ENCODE measurements at regions not wholly inside any gene's neighbourhood (a gene's known extent, or its start where the extent isn't known, plus 50 kb on each side); places are given as distances from the start of the nearest gene placed in this dataset.
"Not testable (repeated sequence)": the region's sequence is repeated elsewhere in the genome, so short reads cannot be mapped to it uniquely, and the experiment has no call there.

DNA sequence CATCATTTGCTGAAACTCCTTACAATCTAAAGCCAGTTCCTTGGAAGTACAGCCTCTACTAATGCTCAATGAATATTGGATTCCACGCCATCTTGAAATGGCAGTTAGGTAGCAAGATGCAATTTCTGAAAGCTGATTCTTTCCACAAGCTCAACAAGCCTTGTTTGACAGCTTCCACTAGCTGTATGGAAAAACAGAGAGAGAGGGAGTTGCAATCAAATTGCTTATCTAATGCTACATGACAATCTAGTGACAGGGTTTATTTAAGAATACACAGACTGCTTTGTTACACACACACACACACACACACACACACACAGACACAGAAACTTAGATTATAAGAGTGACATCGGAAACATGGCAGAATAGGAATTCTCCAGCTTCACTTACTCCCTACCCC, 288.4 kb upstream of the DEPDC1 start:
- no peak for DNase-seq

DNA sequence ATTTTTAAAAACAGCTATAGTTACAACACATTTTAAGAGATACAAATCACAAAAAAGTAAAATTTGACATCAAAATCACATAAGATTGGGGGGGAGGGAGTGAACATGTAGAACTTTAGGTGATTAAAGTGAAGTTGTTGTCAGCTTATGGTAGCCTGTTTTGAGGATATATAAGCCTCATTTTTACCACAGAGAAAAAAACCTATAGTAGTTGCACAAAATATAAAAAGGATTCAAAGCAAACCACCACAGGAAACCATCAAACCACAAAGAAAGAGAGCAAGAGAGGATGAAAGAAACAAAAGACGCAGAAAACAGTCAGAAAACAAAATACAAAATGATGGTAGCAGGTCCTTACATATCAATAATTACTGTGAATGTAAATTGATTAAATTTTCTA, 291.9 kb upstream of the DEPDC1 start:
- DNase-seq: no peak

DNA sequence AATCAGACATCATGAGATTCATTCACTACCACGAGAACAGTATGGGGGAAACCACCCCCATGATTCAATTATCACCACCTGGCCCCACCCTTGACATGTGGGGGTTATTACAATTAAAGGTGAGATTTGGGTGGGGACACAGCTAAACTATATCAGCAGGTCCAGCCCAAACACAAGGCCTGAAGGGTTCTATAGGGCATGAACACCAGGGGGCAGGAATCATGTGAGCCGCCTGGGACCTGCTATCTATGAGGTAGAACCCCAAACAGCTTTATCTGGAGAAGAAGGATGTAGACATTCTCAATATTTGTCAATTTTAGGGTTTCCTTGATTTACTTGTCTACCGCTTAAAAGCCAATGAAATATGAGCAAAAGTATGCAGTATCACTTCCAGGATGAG, 294.9 kb upstream of the DEPDC1 start:
- DNase-seq: no peak

DNA sequence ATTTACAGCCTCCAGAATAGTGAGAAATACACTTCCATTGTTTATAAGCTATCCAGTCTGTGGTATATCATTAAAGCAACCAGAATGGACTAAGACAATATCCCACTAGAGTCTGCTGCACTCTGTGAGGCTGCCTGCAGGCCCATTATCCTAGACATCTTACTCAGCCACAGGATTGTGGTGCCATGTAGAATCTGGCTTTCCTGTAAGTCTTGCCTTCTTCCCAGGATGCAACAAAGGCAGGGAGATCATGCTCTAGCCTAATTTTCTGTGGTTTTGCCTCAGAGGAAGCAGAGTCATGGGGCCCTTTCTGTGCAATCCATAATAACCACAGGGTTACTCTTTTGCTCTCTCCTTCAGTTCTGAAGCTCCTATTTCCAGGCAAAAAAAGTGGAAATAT, 299.1 kb upstream of the DEPDC1 start:
- no peak for DNase-seq

DNA sequence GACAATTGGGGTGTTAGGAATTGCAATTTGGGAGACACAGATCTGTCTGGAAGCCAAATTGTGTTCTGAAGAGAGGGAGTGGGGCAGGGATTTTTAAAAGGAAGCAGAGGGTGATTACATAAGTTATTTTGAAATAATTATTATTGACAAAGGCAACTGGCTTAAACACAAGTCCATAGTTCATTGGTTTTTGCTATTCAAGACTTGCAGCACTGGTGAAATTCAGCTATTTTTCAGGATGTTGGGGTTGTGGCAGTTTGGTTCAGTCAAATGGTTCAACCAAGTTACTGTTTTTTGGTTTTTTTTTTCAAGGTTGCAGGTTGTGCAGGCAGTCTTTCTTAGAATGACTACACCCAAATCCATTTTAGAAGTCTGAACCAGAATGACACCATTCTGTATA, 300.0 kb upstream of the DEPDC1 start:
- DNase-seq: no peak

DNA sequence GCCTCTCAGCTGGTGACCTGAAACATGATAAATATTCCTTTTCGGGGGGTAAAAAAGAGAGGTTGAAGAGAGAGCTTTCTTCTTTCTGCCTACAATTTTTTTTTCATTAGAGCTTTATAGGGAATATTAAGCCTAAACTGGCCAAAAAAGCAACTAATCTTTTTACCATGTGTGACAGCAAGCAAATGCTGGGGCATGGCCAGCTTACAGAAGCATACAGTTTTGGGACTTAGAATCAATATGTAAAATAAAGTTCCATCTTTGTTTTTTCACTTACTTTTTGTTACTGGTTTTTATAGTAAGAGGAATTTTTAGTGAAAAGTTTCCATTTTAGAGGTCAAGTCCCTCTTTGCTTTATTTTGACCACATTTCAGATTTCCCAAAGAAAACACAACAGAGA, 301.2 kb upstream of the DEPDC1 start:
- no peak for DNase-seq

DNA sequence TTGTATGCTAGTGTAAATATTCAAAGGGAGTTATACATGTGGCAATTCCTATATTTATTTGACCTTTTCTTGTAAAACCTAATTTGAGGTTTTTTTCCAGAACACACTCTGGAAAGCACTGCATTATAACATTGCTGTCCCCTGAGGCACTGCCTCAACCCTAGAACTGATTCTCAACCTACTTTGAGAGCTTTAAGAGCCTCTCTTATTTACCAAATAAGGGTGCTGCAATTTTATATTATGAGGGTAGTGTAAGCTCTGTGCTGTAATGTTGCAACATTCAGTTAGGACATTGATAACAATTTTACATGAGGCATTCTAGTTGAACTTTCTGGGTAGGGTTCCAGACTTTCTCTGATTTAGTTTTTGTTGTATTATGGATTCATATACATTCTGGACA, 302.2 kb upstream of the DEPDC1 start:
- no peak for DNase-seq

DNA sequence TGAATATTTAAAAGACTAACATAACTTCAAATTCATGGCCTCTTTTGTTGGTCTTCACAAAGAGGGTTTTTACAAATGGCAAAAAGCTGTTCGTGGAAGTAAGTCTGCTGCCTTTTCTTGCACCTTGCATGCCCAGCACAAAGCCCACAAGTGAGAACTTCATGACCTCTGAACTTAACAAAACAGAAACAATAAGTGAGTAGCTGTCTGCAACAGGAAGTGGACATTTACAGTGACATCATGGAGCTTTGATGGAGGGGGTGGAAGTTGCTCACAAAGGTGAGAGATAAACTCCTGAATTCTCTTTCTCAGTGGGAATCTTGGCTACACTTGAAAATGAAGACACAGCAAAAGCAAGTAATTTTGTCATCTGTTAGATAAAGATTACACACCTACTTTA, 303.3 kb upstream of the DEPDC1 start:
- DNase-seq: no peak

DNA sequence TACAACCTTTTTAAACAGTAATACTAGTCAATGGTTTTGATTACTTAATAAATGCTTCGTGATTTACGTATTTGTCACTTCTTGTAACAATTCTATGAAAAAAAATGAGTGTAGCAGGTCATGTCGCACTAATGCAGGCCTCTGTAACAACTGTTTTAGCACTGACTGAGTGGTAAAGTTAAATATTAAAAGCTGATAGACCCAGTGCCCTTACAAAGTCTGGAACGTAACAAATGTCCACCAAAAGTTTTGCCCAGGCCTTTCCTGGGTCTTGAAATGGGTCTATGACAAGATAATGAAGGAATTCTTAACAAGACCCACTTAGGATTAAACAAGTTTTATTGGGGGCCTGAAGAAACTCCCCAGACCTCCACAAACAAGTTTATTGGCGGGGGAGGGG, 304.6 kb upstream of the DEPDC1 start:
- no peak for DNase-seq

DNA sequence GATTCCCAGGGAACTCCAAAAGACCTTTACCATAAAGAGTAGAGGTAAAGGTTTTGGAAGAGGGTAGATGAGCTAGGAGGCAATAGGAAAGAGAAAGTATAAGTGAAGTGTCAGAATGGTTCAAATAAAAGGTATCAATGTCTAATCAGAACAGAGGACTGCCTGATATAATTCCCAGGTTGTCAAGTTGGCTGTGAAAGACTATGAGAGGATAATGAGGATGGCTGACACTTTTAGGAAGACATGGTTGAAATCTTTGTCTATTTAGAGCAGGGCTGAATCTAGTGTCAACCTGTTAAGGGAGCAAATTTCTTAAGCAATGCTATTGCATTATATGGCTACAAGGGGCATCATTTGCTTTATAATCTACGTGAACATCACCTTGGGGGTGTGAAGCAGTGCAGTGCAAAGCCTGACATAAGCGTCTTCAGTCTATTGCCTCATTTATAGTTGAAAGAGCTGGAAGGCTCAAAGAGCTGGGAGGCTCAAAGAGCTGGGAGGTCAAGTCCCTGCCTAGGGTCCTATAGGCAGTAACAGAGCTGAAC, 308.3 kb upstream of the DEPDC1 start:
- DNase-seq: no peak

DNA sequence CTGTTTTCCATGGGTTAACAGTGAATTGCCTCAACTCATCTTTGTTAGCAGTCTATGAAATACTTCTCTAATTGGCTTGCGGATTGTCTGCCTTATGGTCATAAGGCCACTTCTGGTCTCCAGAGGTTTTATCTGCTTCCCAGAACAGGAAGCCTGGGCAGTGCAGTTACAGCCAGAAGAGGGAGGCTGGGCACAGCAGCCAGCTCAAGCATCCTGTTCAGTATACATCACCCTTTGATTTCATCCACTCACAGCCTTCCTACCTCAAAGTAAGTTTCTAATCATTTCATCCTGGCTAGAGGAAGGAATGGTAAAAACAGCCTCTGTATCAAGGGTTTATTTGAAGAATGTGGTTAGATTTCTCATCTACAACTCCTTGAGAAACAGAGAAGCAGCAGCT, 311.5 kb upstream of the DEPDC1 start:
- no peak for DNase-seq

DNA sequence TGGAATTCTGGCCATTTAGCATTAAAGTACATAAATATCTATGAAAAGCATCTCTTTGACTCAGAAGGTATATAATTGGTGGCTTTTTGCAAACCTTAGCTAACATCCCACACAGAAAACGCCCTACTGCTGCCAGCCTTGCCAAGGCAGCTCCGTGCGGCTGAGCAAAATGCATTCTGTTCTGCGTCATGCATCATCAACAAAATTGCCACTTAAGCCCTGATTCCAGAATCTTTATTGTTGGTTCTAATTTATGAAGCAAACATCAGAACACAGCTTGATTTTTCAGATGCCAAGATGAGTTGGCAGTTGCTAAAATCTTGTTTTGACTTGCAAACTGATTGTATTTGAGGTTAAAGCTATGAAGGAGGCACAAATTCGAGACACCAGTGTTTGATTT, 314.9 kb upstream of the DEPDC1 start:
- peak; percentile 45 for DNase-seq

DNA sequence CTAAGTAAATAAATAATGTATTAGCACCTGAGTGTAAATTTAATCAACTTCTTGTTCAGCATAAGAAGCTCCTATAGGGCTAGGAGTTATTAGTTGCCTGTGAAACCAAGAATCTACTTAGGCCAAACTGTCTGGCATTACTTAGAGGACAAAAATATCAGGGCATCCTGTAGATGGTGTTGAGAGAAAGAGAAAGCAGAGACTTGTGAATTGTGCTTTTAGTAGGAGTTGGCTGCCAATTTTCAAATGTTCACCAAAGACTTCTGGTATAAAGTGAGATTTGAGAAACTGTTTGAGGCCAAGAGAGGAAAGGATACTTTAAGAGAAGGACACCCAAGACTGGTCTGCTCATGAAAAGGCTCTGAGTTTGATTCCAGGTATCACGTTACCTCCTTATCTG, 315.5 kb upstream of the DEPDC1 start:
- DNase-seq: no peak

DNA sequence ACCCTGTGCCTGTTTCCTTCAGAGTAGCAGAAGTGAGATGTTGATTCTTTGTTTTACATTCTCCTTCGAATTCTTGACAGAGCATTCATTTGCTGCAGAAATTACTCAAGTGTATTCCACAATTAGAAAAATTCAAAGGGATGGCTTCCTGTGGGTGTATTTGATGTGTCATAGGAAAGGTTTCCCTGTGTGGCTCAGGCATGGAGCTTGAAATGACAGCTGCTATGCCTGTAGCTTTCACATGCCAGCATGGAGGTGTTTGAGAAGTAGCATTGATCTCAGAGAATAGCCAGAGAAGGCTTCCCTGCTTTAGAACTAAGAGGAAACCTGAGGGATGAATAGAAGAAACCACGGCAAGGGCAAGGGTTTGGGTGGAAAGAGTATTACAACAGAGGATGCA, 317.2 kb upstream of the DEPDC1 start:
- no peak for DNase-seq

DNA sequence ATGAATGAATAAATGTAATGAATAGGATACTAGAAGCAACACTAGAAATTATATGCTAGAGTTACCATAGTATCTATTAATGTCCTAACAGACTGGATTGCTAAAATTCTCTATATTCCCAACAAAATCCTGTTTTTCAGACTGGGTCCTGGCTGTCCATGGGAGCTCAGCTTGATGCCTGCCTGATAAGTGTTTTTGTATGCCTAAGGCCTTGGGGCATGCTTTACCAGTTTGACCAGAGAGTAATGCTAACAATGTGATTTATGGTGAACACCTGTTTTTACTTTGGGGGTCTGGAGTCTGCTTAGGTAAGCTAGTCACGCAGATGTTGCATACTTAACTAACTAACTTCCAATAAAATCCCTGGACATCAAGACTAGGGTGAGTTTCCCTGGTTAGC, 318.8 kb upstream of the DEPDC1 start:
- DNase-seq: no peak

DNA sequence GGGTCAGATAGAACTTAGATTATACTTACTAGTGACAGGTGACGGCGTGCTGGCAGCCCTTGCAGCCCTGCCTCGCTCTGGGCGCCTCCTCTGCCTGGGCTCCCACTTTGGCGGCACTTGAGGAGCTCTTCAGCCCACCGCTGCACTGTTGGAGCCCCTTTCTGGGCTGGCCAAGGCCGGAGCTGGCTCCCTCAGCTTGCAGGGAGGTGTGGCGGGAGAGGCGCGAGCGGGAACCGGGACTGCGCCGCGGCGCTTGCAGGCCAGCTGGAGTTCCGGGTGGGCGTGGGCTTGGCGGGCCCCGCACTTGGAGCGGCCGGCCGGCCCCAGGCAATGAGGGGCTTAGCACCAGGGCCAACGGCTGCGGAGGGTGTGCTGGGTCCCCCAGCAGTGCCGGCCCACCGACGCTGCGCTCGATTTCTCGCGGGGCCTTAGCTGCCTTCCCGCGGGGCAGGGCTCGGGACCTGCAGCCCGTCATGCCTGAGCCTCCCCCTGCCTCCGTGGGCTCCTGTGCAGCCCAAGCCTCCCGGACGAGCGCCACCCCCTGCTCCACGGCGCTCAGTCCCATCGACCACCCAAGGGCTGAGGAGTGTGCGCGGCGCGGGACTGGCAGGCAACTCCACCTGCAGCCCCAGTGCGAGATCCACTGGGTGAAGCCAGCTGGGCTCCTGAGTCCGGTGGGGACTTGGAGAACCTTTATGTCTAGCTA, 320.8 kb upstream of the DEPDC1 start:
- not testable (repeated sequence) for DNase-seq

DNA sequence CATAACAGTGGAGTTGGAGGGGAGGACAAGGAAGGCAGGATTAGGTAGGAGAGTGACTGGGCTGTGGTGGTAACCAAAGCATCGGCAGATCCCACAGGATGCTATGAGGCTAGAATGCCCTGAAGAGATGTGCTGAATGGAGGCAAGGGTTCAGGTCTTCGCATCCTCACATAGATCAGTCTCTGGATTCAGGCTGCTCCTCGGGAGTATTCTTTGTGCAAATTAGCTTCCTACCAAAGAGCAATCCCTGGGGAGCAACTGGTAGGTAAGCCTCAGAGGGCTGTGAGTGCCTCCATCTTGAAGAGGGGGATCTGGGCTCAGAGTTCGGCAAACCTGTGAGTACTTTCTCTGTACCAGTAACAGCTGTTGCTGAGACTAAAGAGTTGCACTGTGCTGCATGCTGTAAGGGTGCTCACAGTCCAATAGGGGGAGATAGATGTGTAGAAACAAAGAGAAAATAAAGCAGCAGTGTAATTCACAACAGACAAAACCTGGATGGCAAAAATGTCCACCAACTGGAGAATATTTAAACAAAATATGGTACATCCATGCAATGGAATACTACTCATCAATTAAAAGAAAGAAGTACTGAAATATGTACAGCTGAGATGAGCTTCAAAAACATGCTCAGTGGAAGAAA, 322.4 kb upstream of the DEPDC1 start:
- peak; percentile 7 for DNase-seq

DNA sequence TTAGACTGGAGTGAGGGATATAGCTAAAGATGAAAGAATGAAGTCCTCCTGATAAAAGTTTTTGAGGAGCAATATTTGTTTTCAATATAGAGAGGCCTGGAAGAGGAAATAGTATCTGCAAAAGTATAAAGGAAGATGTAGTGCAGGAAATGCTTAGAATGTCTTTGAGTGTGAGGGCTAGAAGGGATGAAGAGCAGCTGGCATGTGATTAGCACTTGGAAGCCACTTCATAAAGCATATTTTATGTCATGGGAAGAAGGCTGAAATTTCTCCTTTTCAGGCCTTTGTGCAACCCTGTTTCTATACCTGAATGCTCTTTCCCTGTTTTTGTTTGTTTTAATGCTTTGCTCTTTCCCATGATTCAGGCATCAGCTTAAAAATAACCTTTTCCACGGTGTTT, 323.3 kb upstream of the DEPDC1 start:
- no peak for DNase-seq

DNA sequence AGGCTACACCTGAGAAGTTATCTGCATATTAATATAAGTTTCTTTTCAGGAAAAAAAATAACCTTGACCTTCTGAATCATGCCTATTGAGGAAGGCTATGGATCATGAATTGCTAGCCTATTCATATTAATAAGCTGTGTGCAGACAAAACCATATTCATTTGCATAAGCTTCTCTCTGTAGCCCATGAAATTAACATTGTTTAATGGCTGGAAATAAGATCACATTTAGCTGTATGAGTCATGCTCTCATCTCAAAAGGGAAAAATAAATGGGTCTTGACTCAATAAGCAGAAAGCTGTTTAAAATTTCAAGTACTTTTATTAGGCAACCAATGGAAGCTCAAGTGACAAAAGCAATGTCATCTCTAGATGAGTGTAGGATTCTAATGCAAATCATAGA, 330.0 kb upstream of the DEPDC1 start:
- DNase-seq: no peak

DNA sequence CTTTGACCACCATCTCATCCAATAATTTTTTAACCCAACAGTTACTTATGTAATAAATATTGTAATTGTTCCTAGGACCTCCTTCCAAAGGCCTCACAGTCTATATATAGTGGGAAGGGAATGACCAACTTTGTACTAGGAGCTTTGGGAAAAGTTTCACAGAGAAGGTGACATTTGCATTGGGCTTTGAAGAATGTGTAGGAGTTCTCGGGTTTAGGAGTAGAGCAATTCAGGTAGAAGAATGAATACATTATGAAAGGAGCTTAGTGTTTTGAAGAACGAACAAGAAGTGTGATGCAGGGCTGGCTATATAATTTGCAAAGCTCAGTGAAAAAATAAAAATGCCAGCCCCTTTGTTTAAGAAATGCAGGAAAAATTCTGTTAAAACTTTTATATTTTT, 330.4 kb upstream of the DEPDC1 start:
- DNase-seq: no peak

DNA sequence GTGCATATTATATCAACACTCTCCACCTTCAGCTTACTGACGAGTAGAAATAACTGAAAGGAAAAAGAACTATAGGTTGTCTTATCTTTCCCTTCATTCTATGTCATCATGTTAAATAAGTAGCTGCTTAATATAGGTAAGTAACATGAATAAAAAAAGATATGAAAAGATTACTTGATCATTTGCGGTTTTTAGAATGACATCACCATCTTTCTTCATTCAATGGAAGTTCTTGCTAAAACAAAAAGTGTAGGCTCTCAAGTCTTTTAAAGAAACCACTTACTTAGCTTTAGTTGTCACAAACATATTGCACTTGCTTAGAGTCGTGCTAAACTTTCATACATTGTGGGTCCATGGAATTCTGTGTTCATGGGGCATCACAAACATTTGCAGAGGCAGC, 331.1 kb upstream of the DEPDC1 start:
- no peak for DNase-seq

DNA sequence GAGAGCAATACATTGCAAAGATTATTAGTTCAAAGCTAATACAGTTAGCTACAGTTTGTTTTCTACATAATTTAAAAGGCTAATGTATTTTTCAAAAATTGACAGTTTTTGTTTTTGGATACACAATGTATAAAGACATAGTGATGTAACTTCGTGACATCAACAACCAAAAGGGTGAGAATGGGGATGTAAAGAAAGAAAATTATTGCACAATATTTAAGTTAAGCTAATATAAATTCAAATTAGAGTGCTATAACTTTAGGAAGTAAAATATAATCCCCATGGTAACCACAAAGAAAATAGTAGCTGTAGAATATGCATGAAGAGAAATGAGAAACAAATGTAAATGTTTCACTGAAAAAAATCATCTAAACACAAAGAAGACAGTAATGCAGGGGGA, 334.4 kb upstream of the DEPDC1 start:
- DNase-seq: no peak

DNA sequence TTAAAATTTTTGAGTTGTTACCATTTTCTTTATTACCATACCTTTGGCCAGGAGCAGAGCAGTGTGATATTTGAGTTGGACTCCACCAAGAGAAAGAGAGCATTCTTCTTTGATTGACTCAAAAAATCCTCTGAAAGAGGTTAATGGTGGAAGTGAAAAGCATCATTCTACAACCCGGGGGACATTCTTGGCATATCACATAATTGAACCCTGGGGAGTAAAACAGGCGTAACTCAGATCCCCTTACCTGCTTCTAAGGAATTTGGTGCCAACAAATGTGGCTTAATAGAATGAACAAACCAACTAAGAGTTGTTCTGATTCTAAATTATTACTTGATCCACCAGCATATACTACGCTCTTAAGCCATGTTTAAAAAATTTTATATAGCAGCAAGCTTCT, 351.1 kb upstream of the DEPDC1 start:
- no peak for DNase-seq

DNA sequence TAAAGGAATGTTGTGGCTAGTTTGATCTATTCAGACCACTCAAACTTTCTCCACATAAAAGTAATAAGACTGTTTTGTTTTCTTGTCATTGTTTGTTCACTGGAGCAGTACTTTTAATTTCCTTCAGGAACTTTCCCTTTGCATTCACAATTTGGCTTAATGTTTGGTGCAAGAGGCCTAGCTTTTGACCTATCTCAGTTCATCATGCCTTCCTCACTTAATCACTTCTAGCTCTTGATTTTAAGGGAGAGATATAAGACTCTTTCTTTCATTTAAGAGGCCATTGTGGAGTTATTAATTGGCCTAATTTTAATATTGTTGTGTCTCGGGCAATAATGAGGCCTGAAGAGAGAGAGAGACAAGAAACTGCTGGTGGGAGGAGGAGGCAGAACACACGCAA, 371.7 kb upstream of the DEPDC1 start:
- DNase-seq: no peak

DNA sequence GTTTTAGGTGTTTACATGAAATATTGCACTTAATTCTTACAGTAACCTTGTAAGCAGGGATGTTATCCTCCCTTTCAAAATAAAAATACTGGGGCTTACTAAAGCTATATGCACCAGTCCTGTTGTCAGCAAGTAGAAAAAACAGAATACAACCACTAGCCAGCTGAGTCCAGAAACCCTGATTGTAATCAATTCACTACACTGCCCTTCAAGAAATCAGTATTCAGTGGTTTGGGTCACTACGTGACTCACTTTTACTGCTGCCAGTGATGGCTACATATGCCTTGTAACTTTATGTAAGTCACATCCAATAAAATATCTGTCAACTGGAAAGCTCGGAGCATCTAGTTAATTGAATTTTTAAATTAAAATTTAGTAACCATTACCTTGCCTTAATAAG, 376.3 kb upstream of the DEPDC1 start:
- DNase-seq: no peak

Data from NCI-H2227 treated with DMSO at 0.1 percent for 48 hours (cell line).